ENCODE measurements at regions not wholly inside any gene's neighbourhood (a gene's known extent, or its start where the extent isn't known, plus 50 kb on each side); places are given as distances from the start of the nearest gene placed in this dataset.

DNA sequence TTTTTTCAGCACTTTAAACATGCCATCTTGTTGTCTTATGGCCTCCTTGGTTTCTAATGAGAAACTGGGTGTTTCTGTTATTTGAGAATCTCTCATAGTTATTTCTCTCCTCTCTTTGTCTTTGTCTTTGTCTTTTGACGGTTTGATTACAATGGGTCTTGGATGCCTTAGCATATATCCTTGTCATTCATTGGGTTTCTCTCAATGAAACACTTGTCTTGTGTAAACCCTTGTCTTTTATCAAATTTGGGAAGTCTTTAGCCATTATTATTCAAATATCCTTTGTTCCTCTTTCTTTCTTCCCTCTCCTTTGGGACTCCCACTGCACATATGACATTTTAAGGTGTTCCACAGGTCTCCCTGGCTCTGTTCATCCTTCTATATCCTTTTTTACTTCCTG lies 373.5 kb upstream of the TBX3 start:
- Histone ChIP-seq H3K27me3 (ENCODE audit: control insufficient read depth, insufficient read depth, low read length) (no peaks in the 10 kb centered on the region), H3K36me3 (ENCODE audit: control insufficient read depth, insufficient read depth, low read length) (no peaks in the 10 kb centered on the region), H3K27ac (ENCODE audit: insufficient read depth, low read length, poor library complexity, severe bottlenecking) (no peak overlapping the region), H3K9me3 (ENCODE audit: control insufficient read depth in 2 of 2, low read length in 2 of 2) (no peaks in the 10 kb centered on the region), H3K4me3 (ENCODE audit: low read depth, low read length) (no peak overlapping the region), H3K4me1 (ENCODE audit: control insufficient read depth, insufficient read depth, low read length, poor library complexity, severe bottlenecking) (no peaks in the 10 kb centered on the region)
- no peak for ATAC-seq (ENCODE audit: low read depth in 2 of 2)
- H3K27me3 Mint-ChIP-seq = no peaks in the 10 kb centered on the region
- H3K4me1 Mint-ChIP-seq = no peaks in the 10 kb centered on the region
- H3K4me3 Mint-ChIP-seq = no peak overlapping the region
- H3K9me3 Mint-ChIP-seq = peaks cover 0 to 10% (median 2%) of the 10 kb centered on the region in 7 donors
- H3K27ac Mint-ChIP-seq = no peak overlapping the region
- H3K36me3 Mint-ChIP-seq = no peaks in the 10 kb centered on the region
- DNase-seq = no peak

DNA sequence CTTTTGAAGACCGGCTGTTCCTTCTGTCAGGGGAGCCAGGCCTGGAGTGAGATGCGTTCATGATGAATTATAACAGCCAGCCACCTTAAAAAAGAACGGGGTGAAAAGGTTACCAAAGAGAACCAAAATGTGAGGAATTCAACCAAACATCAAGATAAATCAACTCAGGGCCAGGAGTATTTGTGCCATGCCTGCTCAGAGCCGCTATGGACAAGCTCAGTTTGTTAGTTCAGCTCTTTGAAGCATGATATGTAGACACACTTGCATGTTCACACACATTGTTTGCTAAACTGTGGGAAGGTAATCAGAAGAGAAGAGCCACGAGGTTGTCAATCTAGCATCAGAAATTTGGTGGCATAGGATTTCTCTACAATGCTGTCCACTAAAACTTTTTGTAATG lies 367.4 kb upstream of the TBX3 start:
- no peak for ATAC-seq (ENCODE audit: low read depth in 2 of 2)
- DNase-seq = no peak
- H3K4me3 ChIP-seq (ENCODE audit: low read depth, low read length) = no peak overlapping the region
- Mint-ChIP-seq H3K9me3 (peaks cover 0 to 7% (median 2%) of the 10 kb centered on the region in 7 donors), H3K4me1 (no peaks in the 10 kb centered on the region), H3K27me3 (no peaks in the 10 kb centered on the region), H3K27ac (no peak overlapping the region), H3K4me3 (no peak overlapping the region), H3K36me3 (no peaks in the 10 kb centered on the region)
- no peaks in the 10 kb centered on the region for H3K9me3 ChIP-seq (ENCODE audit: control insufficient read depth in 2 of 2, low read length in 2 of 2)
- H3K27ac ChIP-seq (ENCODE audit: insufficient read depth, low read length, poor library complexity, severe bottlenecking) = no peak overlapping the region
- no peaks in the 10 kb centered on the region for H3K4me1 ChIP-seq (ENCODE audit: control insufficient read depth, insufficient read depth, low read length, poor library complexity, severe bottlenecking)
- H3K36me3 ChIP-seq (ENCODE audit: control insufficient read depth, insufficient read depth, low read length) = no peaks in the 10 kb centered on the region
- no peaks in the 10 kb centered on the region for H3K27me3 ChIP-seq (ENCODE audit: control insufficient read depth, insufficient read depth, low read length)

DNA sequence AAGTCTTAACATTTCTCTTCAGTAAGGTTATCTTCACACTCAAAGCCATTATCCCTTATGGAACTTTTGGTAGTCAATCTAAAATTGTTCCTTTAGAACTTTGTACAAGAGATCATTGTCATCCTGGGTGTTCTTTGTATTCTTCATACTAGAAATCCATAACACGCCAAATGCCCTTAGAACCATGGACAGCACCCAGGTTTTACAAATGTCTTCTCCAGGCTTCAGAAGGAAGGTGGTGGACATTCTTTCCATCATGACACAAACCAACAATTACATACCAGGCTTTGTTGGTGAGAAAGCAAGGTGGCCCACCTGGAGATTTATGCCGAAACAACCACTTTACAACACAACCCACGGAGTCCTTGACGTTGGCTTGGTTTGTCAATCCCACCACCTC lies 365.6 kb upstream of the TBX3 start:
- Mint-ChIP-seq H3K9me3 (peaks cover 0 to 4% (median 2%) of the 10 kb centered on the region in 7 donors), H3K36me3 (no peaks in the 10 kb centered on the region), H3K4me1 (no peaks in the 10 kb centered on the region), H3K4me3 (no peak overlapping the region), H3K27me3 (no peaks in the 10 kb centered on the region), H3K27ac (no peak overlapping the region)
- H3K4me1 ChIP-seq (ENCODE audit: control insufficient read depth, insufficient read depth, low read length, poor library complexity, severe bottlenecking) = no peaks in the 10 kb centered on the region
- DNase-seq (no peak), ATAC-seq (ENCODE audit: low read depth in 2 of 2) (no peak)
- no peak overlapping the region for H3K27ac ChIP-seq (ENCODE audit: insufficient read depth, low read length, poor library complexity, severe bottlenecking)
- H3K9me3 ChIP-seq (ENCODE audit: control insufficient read depth in 2 of 2, low read length in 2 of 2) = no peaks in the 10 kb centered on the region
- H3K4me3 ChIP-seq (ENCODE audit: low read depth, low read length) = no peak overlapping the region
- no peaks in the 10 kb centered on the region for H3K27me3 ChIP-seq (ENCODE audit: control insufficient read depth, insufficient read depth, low read length)
- H3K36me3 ChIP-seq (ENCODE audit: control insufficient read depth, insufficient read depth, low read length) = no peaks in the 10 kb centered on the region

DNA sequence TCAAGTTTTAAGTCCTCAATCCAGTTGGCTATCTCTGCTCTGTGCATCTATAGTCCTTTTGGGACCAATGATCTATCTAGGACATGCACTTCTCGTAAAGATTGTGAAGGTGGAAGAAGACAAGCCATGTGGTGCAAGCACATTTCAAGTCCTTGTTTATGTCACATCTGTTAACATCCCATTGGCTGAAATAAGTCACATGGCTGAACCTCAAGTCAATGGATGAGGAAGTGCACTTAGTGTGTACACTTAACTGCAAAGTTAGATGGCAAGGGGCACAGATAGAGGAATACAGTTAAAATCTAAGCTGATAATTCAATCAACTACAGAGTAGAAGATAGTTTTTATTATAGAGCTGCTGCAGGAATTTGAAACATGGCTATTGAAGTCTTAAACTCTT lies 362.8 kb upstream of the TBX3 start:
- Mint-ChIP-seq H3K36me3 (no peaks in the 10 kb centered on the region), H3K27me3 (no peaks in the 10 kb centered on the region), H3K4me3 (no peak overlapping the region), H3K27ac (no peak overlapping the region), H3K4me1 (no peaks in the 10 kb centered on the region), H3K9me3 (peaks cover 0 to 9% (median 2%) of the 10 kb centered on the region in 7 donors)
- Histone ChIP-seq H3K36me3 (ENCODE audit: control insufficient read depth, insufficient read depth, low read length) (no peaks in the 10 kb centered on the region), H3K4me3 (ENCODE audit: low read depth, low read length) (no peak overlapping the region), H3K27ac (ENCODE audit: insufficient read depth, low read length, poor library complexity, severe bottlenecking) (no peak overlapping the region), H3K9me3 (ENCODE audit: control insufficient read depth in 2 of 2, low read length in 2 of 2) (no peaks in the 10 kb centered on the region), H3K4me1 (ENCODE audit: control insufficient read depth, insufficient read depth, low read length, poor library complexity, severe bottlenecking) (no peaks in the 10 kb centered on the region), H3K27me3 (ENCODE audit: control insufficient read depth, insufficient read depth, low read length) (no peaks in the 10 kb centered on the region)
- ATAC-seq (ENCODE audit: low read depth in 2 of 2) (no peak), DNase-seq (no peak)

DNA sequence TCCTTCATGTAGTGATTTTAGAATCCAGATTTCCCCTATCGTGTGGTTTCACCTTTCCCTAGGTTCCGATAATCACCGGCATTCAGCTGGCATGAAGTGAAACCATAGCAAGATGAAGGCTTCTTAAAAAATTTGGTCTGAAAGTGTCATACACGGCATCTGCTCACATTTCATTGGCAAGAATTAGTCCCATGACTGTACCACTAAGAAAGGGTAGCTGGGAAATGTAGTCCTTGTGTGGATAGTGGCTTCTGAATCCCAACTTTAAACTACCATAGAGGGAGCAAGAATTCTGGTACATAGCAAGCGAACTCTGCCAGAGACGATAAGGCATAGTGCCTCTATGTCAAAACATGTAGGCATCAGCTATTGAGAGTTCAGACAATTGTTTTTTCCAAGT lies 360.1 kb upstream of the TBX3 start:
- H3K4me1 ChIP-seq (ENCODE audit: control insufficient read depth, insufficient read depth, low read length, poor library complexity, severe bottlenecking) = no peaks in the 10 kb centered on the region
- Mint-ChIP-seq H3K9me3 (peaks cover 0 to 19% (median 2%) of the 10 kb centered on the region in 7 donors), H3K27ac (no peak overlapping the region), H3K36me3 (no peaks in the 10 kb centered on the region), H3K4me1 (no peaks in the 10 kb centered on the region), H3K27me3 (no peaks in the 10 kb centered on the region), H3K4me3 (no peak overlapping the region)
- no peak overlapping the region for H3K27ac ChIP-seq (ENCODE audit: insufficient read depth, low read length, poor library complexity, severe bottlenecking)
- no peak for ATAC-seq (ENCODE audit: low read depth in 2 of 2)
- H3K27me3 ChIP-seq (ENCODE audit: control insufficient read depth, insufficient read depth, low read length) = no peaks in the 10 kb centered on the region
- no peak overlapping the region for H3K4me3 ChIP-seq (ENCODE audit: low read depth, low read length)
- H3K9me3 ChIP-seq (ENCODE audit: control insufficient read depth in 2 of 2, low read length in 2 of 2) = no peaks in the 10 kb centered on the region
- no peaks in the 10 kb centered on the region for H3K36me3 ChIP-seq (ENCODE audit: control insufficient read depth, insufficient read depth, low read length)
- DNase-seq = no peak

DNA sequence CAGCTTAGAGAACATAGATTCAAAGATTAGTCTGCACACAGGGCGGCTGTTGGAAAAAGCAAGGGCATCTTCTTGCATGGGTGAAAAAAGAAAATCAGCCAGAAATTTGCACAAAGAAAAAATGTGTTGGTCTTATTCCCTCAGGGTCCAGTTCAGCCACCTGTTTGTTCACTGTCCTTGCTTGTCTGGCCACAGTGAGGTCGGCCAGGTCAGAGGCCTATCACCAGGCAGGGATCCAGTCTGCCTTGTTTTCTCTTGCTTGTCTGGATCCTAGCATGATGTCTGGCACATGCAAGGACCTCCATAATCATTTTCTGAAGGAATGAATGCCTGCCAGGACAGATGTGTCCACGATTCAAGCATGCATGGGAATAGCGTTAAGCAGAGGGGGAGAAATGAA lies 359.1 kb upstream of the TBX3 start:
- H3K4me1 Mint-ChIP-seq = no peaks in the 10 kb centered on the region
- peaks cover 0 to 19% (median 2%) of the 10 kb centered on the region in 7 donors for H3K9me3 Mint-ChIP-seq
- no peak for DNase-seq
- Histone ChIP-seq H3K4me1 (ENCODE audit: control insufficient read depth, insufficient read depth, low read length, poor library complexity, severe bottlenecking) (no peaks in the 10 kb centered on the region), H3K36me3 (ENCODE audit: control insufficient read depth, insufficient read depth, low read length) (no peaks in the 10 kb centered on the region), H3K27me3 (ENCODE audit: control insufficient read depth, insufficient read depth, low read length) (no peaks in the 10 kb centered on the region), H3K4me3 (ENCODE audit: low read depth, low read length) (no peak overlapping the region), H3K27ac (ENCODE audit: insufficient read depth, low read length, poor library complexity, severe bottlenecking) (no peak overlapping the region), H3K9me3 (ENCODE audit: control insufficient read depth in 2 of 2, low read length in 2 of 2) (no peaks in the 10 kb centered on the region)
- no peaks in the 10 kb centered on the region for H3K27me3 Mint-ChIP-seq
- no peak for ATAC-seq (ENCODE audit: low read depth in 2 of 2)
- H3K4me3 Mint-ChIP-seq = no peak overlapping the region
- no peaks in the 10 kb centered on the region for H3K36me3 Mint-ChIP-seq
- H3K27ac Mint-ChIP-seq = no peak overlapping the region

DNA sequence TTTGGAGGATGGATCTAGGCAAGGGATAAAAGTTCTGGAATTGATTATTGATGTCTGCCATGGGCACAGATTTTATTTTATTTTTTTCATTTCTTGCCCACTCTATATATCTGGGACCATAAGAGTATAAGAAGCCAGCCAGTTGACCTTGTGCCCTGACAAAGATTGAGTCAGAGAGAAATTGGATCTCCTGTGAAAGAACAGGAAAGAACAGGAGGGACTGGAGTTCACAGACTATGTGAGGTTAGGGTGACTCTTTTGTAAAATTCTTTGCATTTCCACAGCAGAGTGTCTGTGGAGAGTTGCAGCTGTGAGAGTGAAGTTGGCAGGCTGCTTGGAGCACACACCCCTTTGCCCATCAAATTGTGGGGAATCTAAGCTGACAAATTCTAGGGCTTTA lies 358.4 kb upstream of the TBX3 start:
- Histone ChIP-seq H3K9me3 (ENCODE audit: control insufficient read depth in 2 of 2, low read length in 2 of 2) (no peaks in the 10 kb centered on the region), H3K4me1 (ENCODE audit: control insufficient read depth, insufficient read depth, low read length, poor library complexity, severe bottlenecking) (no peaks in the 10 kb centered on the region), H3K27me3 (ENCODE audit: control insufficient read depth, insufficient read depth, low read length) (no peaks in the 10 kb centered on the region), H3K36me3 (ENCODE audit: control insufficient read depth, insufficient read depth, low read length) (no peaks in the 10 kb centered on the region), H3K4me3 (ENCODE audit: low read depth, low read length) (no peak overlapping the region), H3K27ac (ENCODE audit: insufficient read depth, low read length, poor library complexity, severe bottlenecking) (no peak overlapping the region)
- no peak overlapping the region for H3K4me3 Mint-ChIP-seq
- DNase-seq (no peak), ATAC-seq (ENCODE audit: low read depth in 2 of 2) (no peak)
- H3K36me3 Mint-ChIP-seq = no peaks in the 10 kb centered on the region
- no peak overlapping the region for H3K27ac Mint-ChIP-seq
- no peaks in the 10 kb centered on the region for H3K27me3 Mint-ChIP-seq
- H3K9me3 Mint-ChIP-seq = peaks cover 0 to 19% (median 2%) of the 10 kb centered on the region in 7 donors
- H3K4me1 Mint-ChIP-seq = no peaks in the 10 kb centered on the region

DNA sequence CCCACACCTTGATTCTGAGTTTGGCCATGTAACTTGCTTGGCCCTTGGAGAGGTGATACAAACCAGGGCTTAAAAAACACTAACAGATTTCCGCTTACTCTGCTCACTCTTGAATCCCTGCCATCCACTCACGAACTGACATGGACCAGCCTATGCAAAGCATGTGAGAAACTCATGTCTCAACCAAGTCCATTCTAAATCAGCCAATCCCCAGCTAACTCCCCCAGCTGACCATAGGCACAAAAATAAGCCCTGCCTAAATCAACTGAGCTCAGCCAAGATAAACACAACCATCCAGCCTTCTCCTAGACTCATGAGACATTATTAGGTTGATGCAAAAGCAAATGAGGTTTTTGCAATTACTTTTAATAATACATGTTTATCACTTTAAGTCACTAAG lies 353.9 kb upstream of the TBX3 start:
- H3K9me3 ChIP-seq (ENCODE audit: control insufficient read depth in 2 of 2, low read length in 2 of 2) = no peaks in the 10 kb centered on the region
- no peak for DNase-seq
- Mint-ChIP-seq H3K9me3 (peaks cover 0 to 10% (median 2%) of the 10 kb centered on the region in 7 donors), H3K4me1 (no peaks in the 10 kb centered on the region), H3K27me3 (no peaks in the 10 kb centered on the region), H3K27ac (no peak overlapping the region), H3K36me3 (no peaks in the 10 kb centered on the region), H3K4me3 (no peak overlapping the region)
- no peak overlapping the region for H3K4me3 ChIP-seq (ENCODE audit: low read depth, low read length)
- no peak for ATAC-seq (ENCODE audit: low read depth in 2 of 2)
- H3K4me1 ChIP-seq (ENCODE audit: control insufficient read depth, insufficient read depth, low read length, poor library complexity, severe bottlenecking) = no peaks in the 10 kb centered on the region
- H3K27me3 ChIP-seq (ENCODE audit: control insufficient read depth, insufficient read depth, low read length) = no peaks in the 10 kb centered on the region
- no peaks in the 10 kb centered on the region for H3K36me3 ChIP-seq (ENCODE audit: control insufficient read depth, insufficient read depth, low read length)
- H3K27ac ChIP-seq (ENCODE audit: insufficient read depth, low read length, poor library complexity, severe bottlenecking) = no peak overlapping the region
